Panc1 (cell line): ENCODE measurements at regions not wholly inside any gene's neighbourhood (a gene's known extent, or its start where the extent isn't known, plus 50 kb on each side); places are given as distances from the start of the nearest gene placed in this dataset.

ENCODE experiments used
- ATAC-seq: fragments of 200-7000 bp; cut with Tn5 transposase; 2 replicates; pipeline ENCODE4 v1.9.1; 2020; ENCODE audit warnings: mild to moderate bottlenecking, moderate library complexity
- BruUV-seq: library from RNA; stranded (reverse); fragments of 400-500 nt; replicated peaks from 2 replicates; lab custom pipeline; 2021; lab: Mats Ljungman, UMichigan
- CTCF ChIA-PET: fragments of 300-600 bp; sonication (Branson Sonifier 250); formaldehyde crosslinking; loops from one replicate; lab custom pipeline; 2022; ENCODE audit warnings: antibody characterized with exemption; lab: Charles Lee
- POLR2A ChIA-PET: fragments of 300-600 bp; sonication (Branson Sonifier 250); formaldehyde crosslinking; loops from one replicate; lab custom pipeline; 2022; ENCODE audit warnings: antibody characterized with exemption; lab: Charles Lee
- DNase-seq: peaks from one replicate; pipeline ENCODE4 v3.0.0-alpha.2; 2010; ENCODE audit warnings: low read depth, low spot score
- H3K27ac ChIP-seq: 2 replicates; pipeline ENCODE4 v1.5.1; 2011; ENCODE audit warnings: mild to moderate bottlenecking, low read length, inconsistent platforms
- H3K27me3 ChIP-seq: fragments of 200-500 bp; sonication (Bioruptor generic); 2 replicates; pipeline ENCODE4 v1.6.0; 2014; ENCODE audit warnings: low read length, inconsistent platforms; ENCODE audit not compliant: control insufficient read depth, insufficient read depth
- H3K36me3 ChIP-seq: fragments of 200-500 bp; sonication (Bioruptor generic); 2 replicates; pipeline ENCODE4 v1.5.1; 2014; ENCODE audit warnings: inconsistent platforms, mild to moderate bottlenecking, low read length, moderate library complexity; ENCODE audit not compliant: control insufficient read depth, insufficient read depth
- H3K4me1 ChIP-seq: 2 replicates; pipeline ENCODE4 v1.5.1; 2011; ENCODE audit warnings: inconsistent platforms, mild to moderate bottlenecking, low read length, moderate library complexity; ENCODE audit not compliant: control insufficient read depth, insufficient read depth
- H3K4me3 ChIP-seq, 2 experiments: 2 replicates each; pipeline ENCODE4 v1.5.1; 2011 to 2012; ENCODE audit warnings: low read depth in 2 of 2, low read length in 2 of 2, mild to moderate bottlenecking in 2 of 2, inconsistent platforms in 1 of 2, moderate library complexity in 1 of 2
- H3K9me3 ChIP-seq: fragments of 200-500 bp; sonication (Bioruptor generic); 2 replicates; pipeline ENCODE4 v1.5.1; 2014; ENCODE audit warnings: low read depth, mild to moderate bottlenecking, inconsistent platforms, low read length, moderate library complexity; ENCODE audit not compliant: control insufficient read depth, insufficient read depth
- POLR2AphosphoS5 ChIP-seq: IDR thresholded peaks from 2 replicates; pipeline ENCODE4 v1.6.1; 2012; ENCODE audit warnings: mild to moderate bottlenecking, low read depth, low read length, moderate library complexity
- SIN3A ChIP-seq: IDR thresholded peaks from 2 replicates; pipeline ENCODE4 v1.6.1; 2012; ENCODE audit warnings: low read depth, mild to moderate bottlenecking, low read length, moderate library complexity, borderline replicate concordance; ENCODE audit not compliant: insufficient read depth
- TCF7L2 ChIP-seq: IDR thresholded peaks from 2 replicates; pipeline ENCODE4 v1.6.1; 2011; ENCODE audit warnings: mild to moderate bottlenecking, low read depth, low read length, inconsistent platforms
- in situ Hi-C: cut with HindIII; loops from 2 replicates; pipeline ENCODE4 v1.10.0; 2016; ENCODE audit warnings: low sequenced_read_pairs, low pct_unique_long_range_greater_than_20kb
- intact Hi-C: fragments of 100-400 bp; cut with micrococcal nuclease; formaldehyde crosslinking; loops from one replicate; pipeline ENCODE4 v1.10.0; 2022; ENCODE audit not compliant: unreplicated experiment
- TF ChIP-seq, protein P1 (sequence below): fragments of 450-650 bp; IDR thresholded peaks from 2 replicates; pipeline ENCODE4 v1.5.1; 2017; ENCODE audit warnings: mild to moderate bottlenecking
- TF ChIP-seq, protein P2 (sequence below), 2 experiments: IDR thresholded peaks; 2 replicates each; pipeline ENCODE4 v1.6.1; 2011 to 2012; ENCODE audit warnings: low read depth in 2 of 2, control low read depth in 1 of 2, low read length in 1 of 2, mild to moderate bottlenecking in 1 of 2, moderate library complexity in 1 of 2; ENCODE audit not compliant: insufficient read depth in 1 of 2

DNA sequence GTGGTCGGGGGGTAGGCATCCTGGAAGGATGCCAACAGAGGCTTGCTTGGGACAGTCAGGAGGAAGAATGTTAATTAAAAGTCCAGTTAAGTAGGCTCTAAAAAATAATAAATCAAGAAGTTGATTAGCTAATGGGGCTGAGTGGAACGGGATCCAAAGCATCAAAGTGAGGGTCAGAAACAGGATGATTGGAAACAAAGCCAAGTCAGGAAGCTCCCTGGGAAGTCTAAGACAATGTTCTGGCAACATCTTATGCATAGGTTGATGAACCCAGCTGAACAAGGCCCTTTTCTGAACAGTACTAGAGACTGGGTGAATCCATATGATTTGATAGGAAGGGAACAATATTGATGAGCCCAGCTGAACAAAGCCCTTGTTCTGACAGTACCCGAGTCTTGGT is 50.2 kb upstream of the STARD4 start:
- no peak overlapping the region for H3K4me3 ChIP-seq
- BruUV-seq, result no TSS peak
- no peaks in the 10 kb centered on the region for H3K9me3 ChIP-seq
- in situ Hi-C loops, result no loop called here
- H3K4me1 ChIP-seq, result no peaks in the 10 kb centered on the region
- no peaks in the 10 kb centered on the region for H3K36me3 ChIP-seq
- intact Hi-C loops, result no loop called here
- DNase-seq (no peak), ATAC-seq (no peak)
- H3K27me3 ChIP-seq, result no peaks in the 10 kb centered on the region
- TF ChIP-seq SIN3A (no peak), TCF7L2 (no peak), POLR2AphosphoS5 (no peak)
- TF ChIP-seq, protein P1, sequence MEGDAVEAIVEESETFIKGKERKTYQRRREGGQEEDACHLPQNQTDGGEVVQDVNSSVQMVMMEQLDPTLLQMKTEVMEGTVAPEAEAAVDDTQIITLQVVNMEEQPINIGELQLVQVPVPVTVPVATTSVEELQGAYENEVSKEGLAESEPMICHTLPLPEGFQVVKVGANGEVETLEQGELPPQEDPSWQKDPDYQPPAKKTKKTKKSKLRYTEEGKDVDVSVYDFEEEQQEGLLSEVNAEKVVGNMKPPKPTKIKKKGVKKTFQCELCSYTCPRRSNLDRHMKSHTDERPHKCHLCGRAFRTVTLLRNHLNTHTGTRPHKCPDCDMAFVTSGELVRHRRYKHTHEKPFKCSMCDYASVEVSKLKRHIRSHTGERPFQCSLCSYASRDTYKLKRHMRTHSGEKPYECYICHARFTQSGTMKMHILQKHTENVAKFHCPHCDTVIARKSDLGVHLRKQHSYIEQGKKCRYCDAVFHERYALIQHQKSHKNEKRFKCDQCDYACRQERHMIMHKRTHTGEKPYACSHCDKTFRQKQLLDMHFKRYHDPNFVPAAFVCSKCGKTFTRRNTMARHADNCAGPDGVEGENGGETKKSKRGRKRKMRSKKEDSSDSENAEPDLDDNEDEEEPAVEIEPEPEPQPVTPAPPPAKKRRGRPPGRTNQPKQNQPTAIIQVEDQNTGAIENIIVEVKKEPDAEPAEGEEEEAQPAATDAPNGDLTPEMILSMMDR, result no peak
- TF ChIP-seq, protein P2, sequence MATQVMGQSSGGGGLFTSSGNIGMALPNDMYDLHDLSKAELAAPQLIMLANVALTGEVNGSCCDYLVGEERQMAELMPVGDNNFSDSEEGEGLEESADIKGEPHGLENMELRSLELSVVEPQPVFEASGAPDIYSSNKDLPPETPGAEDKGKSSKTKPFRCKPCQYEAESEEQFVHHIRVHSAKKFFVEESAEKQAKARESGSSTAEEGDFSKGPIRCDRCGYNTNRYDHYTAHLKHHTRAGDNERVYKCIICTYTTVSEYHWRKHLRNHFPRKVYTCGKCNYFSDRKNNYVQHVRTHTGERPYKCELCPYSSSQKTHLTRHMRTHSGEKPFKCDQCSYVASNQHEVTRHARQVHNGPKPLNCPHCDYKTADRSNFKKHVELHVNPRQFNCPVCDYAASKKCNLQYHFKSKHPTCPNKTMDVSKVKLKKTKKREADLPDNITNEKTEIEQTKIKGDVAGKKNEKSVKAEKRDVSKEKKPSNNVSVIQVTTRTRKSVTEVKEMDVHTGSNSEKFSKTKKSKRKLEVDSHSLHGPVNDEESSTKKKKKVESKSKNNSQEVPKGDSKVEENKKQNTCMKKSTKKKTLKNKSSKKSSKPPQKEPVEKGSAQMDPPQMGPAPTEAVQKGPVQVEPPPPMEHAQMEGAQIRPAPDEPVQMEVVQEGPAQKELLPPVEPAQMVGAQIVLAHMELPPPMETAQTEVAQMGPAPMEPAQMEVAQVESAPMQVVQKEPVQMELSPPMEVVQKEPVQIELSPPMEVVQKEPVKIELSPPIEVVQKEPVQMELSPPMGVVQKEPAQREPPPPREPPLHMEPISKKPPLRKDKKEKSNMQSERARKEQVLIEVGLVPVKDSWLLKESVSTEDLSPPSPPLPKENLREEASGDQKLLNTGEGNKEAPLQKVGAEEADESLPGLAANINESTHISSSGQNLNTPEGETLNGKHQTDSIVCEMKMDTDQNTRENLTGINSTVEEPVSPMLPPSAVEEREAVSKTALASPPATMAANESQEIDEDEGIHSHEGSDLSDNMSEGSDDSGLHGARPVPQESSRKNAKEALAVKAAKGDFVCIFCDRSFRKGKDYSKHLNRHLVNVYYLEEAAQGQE (IDR thresholded peaks at IDR 0.05; ENCODE audit: insufficient read depth in 1 of 2, low read depth in 2 of 2, low read length in 1 of 2), result no peak
- H3K27ac ChIP-seq, result no peak overlapping the region
- CTCF ChIA-PET, result no interaction called here
- POLR2A ChIA-PET, result no interaction called here
